NCI-H2171 (cell line): ENCODE measurements at regions not wholly inside any gene's neighbourhood (a gene's known extent, or its start where the extent isn't known, plus 50 kb on each side); places are given as distances from the start of the nearest gene placed in this dataset.
"Not testable (repeated sequence)": the region's sequence is repeated elsewhere in the genome, so short reads cannot be mapped to it uniquely, and the experiment has no call there.

Experiments
- DNase-seq: peaks from one replicate; lab custom pipeline; 2025; lab: John Stamatoyannopoulos, UW

GRCh38 chr7:66503551-66504031 is 125.1 kb upstream of the KCTD7 start:
- no peak for DNase-seq

- DNase-seq, result no peak
These were observed 124.5 kb upstream of the KCTD7 start for GRCh38 chr7:66504131-66504530.

- DNase-seq, result no peak
These were observed 123.7 kb upstream of the KCTD7 start for GRCh38 chr7:66505009-66505408.

- no peak for DNase-seq
These were observed 122.9 kb upstream of the KCTD7 start for GRCh38 chr7:66505531-66506451.

GRCh38 chr7:66506703-66507102 is 122.0 kb upstream of the KCTD7 start:
- not testable (repeated sequence) for DNase-seq

- DNase-seq, result no peak
These were observed 120.9 kb upstream of the KCTD7 start for GRCh38 chr7:66507764-66508296.

GRCh38 chr7:66508431-66508830 is 120.2 kb upstream of the KCTD7 start:
- DNase-seq, result no peak

GRCh38 chr7:66514050-66514449 is 114.6 kb upstream of the KCTD7 start:
- DNase-seq, result no peak

GRCh38 chr7:66517212-66517909 is 111.3 kb upstream of the KCTD7 start:
- DNase-seq, result no peak

- DNase-seq, result no peak
These were observed 110.5 kb upstream of the KCTD7 start for GRCh38 chr7:66518151-66518691.

GRCh38 chr7:66521675-66522074 is 107.0 kb upstream of the KCTD7 start:
- DNase-seq, result no peak

- DNase-seq, result no peak
These were observed 106.2 kb upstream of the KCTD7 start for GRCh38 chr7:66522518-66522917.

GRCh38 chr7:66523409-66523808 is 105.3 kb upstream of the KCTD7 start:
- DNase-seq, result no peak

GRCh38 chr7:66524738-66525137 is 103.9 kb upstream of the KCTD7 start:
- no peak for DNase-seq

GRCh38 chr7:66526782-66527181 is 101.9 kb upstream of the KCTD7 start:
- not testable (repeated sequence) for DNase-seq

- DNase-seq, result no peak
These were observed 100.0 kb upstream of the KCTD7 start for GRCh38 chr7:66528652-66529051.

GRCh38 chr7:66529883-66530610 is 98.6 kb upstream of the KCTD7 start:
- no peak for DNase-seq

- no peak for DNase-seq
These were observed 93.0 kb upstream of the KCTD7 start for GRCh38 chr7:66535414-66536329.

- no peak for DNase-seq
These were observed 91.3 kb upstream of the KCTD7 start for GRCh38 chr7:66537380-66537779.

- no peak for DNase-seq
These were observed 90.8 kb upstream of the KCTD7 start for GRCh38 chr7:66537876-66538275.

- DNase-seq, result no peak
These were observed 89.4 kb upstream of the KCTD7 start for GRCh38 chr7:66539264-66539623.
